Stimulated activated CD8-positive, alpha-beta memory T cell treated with anti-CD3 and anti-CD28 coated beads, Interleukin-7, amount 100 ng/mL, for 24 hours (primary cell): ENCODE measurements at regions not wholly inside any gene's neighbourhood (a gene's known extent, or its start where the extent isn't known, plus 50 kb on each side); places are given as distances from the start of the nearest gene placed in this dataset.
"Not testable (repeated sequence)": the region's sequence is repeated elsewhere in the genome, so short reads cannot be mapped to it uniquely, and the experiment has no call there.

Source experiments
- DNase-seq: peaks from one replicate; pipeline ENCODE4 v3.0.0-alpha.2; 2020; ENCODE audit warnings: low read depth

DNA sequence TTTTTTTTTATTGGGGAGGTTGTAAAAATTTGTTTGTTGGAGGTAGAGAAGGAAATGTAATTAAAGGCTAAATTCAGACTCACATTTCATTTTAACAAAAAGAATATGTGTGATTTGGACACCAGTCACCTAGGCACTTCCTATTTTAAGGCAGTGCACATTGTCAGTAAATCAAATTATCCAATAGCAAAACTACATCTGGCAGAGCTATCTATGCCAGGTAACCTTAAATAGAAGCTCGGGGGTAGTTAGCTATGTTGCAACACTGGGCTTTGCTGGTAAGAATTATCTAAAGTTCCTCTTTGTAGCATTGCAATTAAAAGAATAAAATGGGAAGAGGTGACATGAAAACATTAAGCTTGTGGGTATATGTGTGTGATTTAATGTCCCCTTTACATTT lies 1064.4 kb upstream of the ZEB2 start:
- no peak for DNase-seq

DNA sequence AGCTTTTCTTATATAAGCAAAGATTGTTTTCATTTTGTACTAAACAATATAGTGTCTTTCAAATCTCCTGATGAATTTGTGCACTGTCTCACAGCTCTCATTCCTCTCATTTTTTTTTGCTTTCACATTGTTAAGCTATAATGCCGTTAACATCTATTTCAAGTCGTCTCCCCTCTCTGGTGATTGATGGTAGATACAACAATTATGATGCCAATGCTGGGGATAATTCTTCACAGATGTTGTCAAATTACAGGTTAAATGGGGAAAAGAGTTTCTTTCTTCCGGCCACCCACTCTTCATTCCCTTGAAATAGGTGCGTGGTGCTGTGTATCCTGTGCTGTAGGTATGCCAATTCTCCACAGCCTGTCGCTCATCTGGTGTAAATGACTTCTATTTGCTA lies 1053.7 kb upstream of the ZEB2 start:
- DNase-seq = no peak

DNA sequence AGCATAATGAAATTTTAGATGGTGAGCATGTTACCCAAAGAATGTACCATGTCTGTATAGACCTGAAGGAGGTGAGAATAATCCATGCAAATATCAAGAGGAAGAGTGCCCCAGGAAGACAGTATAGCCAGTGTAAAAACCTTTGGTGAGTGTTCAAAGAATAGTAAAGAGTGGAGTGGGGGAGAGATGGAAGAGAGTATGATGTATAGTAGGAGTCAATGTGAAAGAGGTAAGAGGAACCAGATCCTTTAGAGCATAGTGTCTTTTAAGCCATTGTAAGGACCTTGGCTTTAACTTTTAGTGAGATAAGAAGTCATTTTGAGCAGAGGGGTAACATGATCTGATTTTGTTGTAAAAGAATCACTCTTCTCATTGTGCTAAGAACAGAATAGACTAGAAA lies 1052.3 kb upstream of the ZEB2 start:
- DNase-seq = no peak

DNA sequence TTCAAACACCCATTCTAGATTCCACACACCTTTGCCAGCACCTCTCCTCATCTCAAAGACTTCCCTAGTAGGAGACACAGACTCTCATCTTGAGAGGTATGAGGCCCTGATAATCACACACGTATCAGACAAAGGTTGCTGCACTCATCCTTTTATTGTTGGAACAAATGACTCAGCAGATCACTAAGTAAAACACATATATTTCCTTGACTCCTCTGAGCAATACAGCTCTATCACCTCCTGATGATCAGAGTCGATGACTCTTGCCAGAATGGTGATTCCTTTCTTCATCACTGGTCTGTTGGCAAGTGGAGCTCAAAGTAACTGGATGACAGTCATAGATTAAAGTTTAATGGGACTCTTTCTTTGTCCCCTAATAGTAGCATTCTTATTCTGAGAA lies 1049.2 kb upstream of the ZEB2 start:
- DNase-seq = no peak

DNA sequence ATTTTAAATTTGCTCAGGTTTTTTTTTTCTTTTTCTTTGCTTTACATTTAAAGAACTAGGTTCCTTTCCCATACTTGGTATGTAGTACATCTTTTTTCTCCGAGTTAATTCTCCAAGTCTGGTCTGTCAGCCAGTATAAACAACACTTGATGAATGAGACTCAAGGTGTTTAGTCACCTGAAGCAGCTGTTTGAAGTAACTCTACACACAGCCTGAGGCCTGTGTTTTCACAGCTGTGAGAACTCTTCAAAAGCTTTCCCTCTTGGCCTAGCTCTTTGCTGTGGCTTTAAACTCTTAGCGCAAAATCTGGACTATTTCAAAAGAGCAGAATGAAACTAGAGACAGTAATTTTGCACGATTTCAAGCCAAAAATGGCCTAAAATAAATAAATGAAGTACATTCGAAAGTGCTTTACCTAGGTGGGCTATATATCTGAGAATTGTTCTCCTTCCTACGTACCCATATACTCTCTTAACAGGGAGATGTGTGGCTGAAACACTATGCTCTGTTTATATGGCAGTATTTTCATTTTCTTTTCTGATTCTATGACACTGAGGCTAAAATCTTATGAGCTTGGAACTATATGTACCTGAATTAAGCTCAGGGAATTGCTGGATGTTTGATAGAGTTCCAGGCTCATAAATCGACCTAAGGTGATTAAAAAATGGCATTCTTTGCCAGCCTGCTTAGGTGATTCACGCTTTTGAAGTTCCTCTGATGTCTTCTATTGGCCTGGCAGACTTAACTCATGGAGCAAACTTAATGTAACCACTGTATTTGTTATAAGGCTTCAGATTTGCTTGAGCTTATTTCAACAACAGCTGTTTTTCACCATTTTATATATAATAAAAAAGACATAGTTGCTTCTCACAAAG lies 1044.1 kb upstream of the ZEB2 start:
- DNase-seq = no peak

DNA sequence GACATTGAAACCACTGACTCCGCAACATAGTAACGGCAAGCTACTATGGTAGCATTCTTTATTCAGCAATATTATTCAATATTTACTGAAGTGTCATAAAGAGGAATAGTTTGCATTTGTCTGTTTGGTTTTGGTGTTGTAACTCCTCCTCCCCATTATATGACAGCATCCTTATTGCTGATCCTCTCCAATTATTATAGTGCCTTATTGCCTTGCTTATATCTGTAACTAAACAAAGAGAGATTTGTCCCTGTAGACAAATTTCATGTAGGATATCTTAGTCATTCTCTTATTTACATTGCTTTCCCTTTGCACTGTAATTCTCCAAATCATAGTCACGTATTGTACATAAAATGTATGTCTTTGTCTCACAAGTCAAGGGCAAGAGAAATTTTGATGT lies 1041.2 kb upstream of the ZEB2 start:
- DNase-seq = no peak

DNA sequence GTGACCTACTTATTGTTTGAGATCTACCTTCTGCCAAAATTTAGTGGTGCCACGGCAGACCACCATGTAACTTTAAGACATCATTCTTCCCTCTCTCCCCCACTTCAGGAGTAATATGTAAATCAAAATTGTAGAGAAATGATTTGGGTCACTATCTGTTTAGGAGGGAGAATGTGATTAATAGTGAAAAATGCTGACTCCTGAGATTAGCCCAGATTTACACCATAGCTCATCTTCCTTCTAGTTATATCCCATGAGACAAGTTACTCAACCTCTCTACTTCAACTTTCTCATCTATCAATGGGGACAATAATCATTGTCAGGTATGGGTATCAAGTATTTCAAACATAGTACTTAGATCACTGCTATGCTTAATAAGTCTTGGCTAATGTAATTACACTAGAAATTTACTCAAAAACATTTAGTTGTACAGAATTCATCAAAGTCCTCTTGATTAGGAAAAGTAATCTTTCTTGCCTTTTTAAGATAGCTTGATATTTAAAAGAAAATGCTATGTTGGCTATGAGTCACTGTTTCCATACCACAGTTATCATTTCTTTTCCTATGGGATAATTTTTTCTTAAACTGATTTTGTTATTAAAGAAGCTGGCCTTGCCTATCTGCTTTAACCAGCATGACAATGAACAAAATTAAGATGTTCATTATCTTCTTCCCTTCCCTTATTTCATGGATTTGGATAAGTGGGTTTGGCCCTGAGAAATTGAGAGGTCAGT lies 1038.9 kb upstream of the ZEB2 start:
- no peak for DNase-seq

DNA sequence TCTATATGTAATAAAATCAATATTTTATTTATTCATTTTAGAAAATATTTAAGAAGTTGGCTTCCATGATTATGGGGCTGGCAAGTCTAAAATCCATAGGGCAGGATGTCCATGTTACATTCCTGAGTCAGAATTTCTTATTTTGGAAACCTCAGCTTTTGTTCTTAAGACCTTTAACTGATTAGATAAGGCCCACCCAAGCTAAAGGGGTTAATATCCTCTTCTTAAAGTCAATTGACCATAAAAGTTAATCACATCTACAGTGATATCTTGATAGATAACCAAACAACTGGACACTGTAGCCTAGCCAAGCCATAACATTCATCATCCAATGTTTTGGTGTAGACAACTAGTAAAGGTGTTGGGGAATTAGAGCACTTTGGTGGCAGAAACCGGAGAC lies 1035.4 kb upstream of the ZEB2 start:
- DNase-seq = no peak

DNA sequence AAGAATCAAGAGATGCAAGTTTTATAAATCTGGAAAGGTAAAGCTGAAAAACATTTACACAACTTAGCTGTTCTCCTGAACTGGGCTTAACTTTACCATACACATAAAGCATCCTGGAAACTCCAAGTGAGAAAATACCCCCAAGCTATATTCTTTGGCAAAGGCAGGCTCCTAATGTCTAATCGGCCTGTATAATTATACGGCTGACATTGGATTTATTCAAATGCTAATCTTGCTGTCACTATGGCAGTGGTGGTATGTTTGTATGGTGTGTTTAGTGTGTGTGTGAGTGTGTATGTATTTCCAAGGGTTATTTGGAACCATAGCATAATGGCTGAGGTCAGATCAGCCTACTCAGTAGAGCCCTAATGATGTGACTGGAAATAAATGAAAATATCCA lies 1031.8 kb upstream of the ZEB2 start:
- no peak for DNase-seq

DNA sequence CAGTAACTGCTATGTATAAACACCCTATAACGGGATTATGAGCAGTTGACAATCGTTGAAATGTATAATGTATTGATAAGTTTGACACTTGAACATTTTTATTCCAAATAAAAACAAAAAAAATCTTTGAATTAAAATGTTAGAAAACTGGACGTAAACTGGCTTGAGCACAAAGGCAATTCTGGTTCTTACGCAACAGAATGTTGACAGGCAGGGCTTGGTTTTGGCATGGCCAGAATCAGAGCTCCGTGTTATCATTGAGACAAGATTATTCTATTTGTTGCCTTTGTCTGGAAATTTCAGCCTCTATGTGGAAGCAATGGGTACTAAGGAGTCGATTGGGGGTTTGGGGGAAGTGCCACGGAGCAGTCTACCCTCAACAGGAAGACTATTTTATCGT lies 1028.6 kb upstream of the ZEB2 start:
- no peak for DNase-seq

DNA sequence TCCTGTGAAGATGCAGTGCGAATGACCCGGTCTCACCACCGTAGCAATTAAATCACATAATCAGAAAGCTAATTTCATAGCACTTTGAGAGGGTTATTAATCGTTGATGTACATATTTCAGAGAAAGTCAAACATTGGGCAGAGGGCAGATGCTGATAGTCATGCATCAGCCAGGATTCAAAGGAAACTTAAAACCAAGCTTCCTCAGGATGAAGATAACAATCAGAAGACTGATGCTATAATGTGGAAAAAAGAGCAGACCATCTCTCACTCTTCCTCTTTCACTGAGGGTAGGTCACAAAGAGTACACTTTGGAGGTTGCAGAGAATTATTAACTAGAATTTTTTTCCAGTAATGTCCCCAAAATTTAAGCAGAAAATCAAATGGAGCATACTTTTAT lies 1027.7 kb upstream of the ZEB2 start:
- no peak for DNase-seq

DNA sequence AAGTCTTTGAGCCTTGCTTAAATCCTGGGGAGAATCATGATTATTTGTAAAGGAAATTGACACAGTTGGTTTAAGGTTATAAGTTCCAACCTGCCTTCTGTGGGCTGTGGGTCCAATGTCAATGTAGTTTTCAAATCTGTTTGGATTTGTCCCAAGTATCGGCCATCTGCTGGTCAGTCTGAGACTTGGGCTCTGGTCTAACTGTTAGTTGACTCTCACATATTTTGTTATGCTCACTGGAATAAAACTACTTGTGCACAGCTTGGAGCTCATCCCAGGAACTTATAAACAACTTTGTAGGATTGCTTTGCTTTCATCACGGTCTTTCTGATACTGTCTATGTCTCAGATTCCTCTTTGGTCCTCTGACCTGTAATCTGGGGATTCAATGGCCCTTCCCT lies 1026.2 kb upstream of the ZEB2 start:
- no peak for DNase-seq

DNA sequence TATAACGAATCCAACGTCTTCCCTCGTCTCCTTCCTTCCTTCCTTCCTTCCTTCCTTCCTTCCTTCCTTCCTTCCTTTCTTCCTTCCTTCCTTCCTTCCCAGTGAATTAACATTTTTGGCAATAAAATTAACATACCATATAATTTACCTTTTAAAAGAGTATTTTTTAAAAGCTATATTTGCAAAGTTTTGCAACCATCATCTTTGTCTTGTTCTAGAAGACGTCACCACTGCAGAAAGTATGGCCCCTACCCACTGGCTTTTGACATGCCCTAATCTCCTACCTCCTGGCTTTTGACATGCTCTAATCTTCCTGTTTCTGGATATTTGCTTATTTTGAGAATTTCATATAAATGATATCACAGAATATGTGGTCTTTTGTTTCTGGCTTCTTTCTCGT lies 1023.9 kb upstream of the ZEB2 start:
- no peak for DNase-seq

DNA sequence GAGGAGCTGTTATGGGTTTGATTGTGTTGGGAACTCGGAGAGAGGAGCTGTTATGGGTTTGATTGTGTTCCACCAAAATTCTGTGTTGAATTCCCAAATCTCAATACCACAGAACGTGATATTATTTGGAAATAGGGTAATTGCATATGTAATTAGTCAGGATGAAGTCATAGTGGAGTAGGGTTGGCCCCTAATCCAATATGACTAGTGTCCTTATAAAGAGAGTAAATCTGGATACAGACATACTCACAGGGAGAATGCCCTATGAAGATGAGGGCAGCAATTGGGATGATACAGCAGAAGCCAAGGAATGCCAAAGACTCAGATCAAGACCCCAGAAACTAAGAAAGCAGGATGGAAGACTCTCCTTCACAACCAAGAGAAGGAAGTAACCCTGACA lies 1023.2 kb upstream of the ZEB2 start:
- DNase-seq = no peak

DNA sequence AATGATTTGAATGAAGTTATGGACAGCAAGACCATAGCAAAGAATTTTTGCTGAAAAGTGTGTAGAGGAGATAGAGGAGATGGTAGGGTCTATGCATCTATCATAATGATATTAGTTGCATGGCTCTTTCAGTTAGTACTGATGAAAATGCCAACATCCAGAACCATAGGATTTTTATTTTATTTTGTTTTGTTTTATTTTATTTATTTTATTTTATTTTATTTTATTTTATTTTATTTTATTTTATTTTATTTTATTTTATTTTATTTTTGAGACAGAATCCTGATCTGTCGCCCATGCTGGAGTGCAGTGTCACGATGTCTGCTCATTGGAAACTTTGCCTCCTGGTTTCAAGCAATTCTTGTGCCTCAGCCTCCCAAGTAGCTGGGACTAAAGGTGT lies 1021.1 kb upstream of the ZEB2 start:
- DNase-seq = no peak

DNA sequence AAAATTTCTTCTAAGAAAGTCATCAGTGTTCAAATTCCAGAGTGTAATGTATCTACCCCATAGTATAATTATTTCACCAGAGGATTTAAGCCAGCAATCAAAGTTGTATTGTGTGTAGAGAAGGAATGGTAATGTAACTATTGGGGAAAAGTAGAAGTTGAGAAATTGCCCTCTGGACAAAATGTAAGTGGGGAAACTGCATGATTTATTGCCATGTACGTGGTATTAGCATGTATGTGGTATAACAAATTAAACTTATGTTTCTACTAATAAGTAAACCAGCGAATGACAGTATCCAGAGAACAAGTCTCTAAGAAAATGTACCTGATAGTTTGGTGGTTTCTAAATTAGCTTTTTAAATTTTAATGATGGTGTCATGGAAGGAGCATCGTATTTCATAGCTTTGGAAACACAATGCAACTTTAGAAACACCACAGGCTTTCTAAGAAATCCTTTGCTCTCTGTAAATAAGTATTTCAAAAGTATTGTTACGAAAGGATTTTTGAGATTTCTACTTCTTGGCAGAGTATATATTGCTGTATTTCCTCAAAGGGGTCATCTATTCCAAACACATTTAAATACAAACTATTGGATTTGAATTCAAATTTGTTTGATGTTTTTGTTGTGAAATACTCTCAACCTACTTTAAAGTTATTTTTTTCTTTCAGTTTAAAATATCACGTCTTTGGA lies 1018.9 kb upstream of the ZEB2 start:
- no peak for DNase-seq

DNA sequence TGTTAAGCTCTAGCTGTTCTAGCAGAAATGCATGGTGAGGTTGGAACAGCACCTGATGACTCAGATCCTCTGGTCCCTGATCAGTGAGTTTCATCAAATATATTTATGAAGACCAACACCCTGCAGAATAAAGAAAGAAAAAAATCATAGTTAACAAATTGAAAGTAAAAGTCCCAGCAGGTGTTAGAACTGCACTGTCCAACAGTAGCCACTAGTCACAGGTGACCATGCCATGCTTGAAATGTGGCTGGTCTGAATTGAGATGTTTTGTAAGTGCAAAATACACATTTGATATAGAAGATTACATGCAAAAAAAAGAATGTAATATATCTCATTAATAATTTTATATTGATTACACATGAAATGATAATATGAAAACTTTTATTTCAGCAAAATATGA lies 1010.7 kb upstream of the ZEB2 start:
- no peak for DNase-seq

DNA sequence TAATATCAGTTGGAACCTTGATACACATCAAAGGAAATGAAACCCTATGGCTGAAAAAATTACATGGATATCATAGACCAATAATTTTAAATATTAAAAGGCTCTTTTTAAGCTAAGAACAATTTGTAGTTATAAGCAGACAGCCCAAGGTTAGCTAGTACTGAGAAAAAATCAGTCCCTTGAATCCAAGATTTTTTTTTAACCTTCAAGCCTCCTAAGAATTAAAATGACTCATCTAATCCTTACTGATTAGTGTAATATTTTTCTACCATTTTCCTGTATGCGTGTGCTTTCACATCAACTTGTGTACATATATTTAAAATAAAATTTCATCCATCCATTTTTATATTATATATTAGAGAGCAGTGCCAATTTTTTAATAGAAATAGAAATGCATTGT lies 1004.9 kb upstream of the ZEB2 start:
- DNase-seq = no peak

DNA sequence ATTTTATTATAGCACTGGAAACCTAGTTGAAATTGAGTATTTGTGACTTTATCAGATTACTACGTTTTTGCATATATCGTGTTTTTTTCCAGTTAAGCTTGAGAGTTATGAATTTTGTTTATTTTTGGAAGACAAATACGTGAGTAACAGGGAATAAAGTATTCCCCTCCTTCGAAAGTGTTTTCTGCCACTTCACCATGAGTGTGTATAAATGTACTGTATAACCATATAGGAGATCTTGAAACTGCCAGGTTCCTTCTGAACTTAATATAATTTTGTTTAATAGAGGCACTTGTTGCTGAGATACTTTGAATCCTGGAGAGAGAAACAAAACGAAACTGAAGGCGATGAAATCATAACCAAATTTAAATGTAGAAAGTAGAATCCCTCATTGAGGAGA lies 1004.4 kb upstream of the ZEB2 start:
- no peak for DNase-seq

DNA sequence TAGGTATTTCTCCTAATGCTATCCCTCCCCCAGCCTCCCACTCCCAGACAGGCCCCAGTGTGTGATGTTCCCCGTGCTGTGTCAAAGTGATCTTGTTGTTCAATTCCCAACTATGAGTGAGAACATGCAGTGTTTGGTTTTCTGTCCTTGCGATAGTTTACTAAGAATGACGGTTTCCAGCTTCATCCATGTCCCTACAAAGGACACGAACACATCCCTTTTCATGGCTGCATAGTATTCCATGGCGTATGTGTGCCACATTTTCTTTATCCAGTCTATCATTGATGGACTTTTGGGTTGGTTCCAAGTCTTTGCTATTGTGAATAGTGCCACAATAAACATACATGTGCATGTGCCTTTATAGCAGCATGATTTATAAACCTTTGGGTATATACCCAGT lies 999.3 kb upstream of the ZEB2 start:
- not testable (repeated sequence) for DNase-seq

DNA sequence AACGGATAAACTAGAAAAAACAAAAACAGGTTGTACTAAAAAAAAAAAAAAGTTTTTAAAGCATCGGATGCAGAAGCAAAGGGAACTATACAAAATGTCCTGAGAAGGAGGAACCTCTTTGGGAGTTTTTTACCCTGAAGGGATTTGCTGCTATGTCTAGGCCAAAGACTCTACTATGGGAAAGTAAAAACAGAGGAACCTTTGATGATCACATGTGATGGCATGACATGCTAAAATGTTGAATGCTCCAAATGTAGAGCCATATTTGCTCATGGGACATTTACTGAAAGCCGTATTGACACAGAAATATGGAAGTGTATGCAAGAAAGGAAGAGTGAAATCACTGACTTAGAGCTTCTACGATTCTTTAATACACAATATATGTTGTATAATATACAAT lies 992.0 kb upstream of the ZEB2 start:
- DNase-seq = no peak

DNA sequence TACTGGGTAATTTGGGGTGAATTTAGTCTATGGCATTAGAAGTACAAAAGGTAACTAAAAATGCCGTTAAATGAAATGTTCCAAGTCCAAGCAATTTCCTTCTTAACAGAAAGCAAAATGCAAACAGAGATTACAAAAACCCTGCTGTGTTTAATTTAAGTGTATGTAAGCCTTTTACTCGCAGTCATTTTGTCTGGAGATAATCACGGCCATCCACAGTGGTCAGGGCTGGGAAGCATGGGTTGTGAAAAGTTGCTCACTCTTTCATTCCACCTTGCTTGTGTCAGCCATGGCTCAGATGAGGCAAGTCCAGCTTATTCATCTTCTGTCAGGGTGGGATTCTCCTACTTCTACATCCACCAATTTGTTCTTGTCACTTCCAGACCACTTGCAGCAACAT lies 983.6 kb upstream of the ZEB2 start:
- DNase-seq = no peak

DNA sequence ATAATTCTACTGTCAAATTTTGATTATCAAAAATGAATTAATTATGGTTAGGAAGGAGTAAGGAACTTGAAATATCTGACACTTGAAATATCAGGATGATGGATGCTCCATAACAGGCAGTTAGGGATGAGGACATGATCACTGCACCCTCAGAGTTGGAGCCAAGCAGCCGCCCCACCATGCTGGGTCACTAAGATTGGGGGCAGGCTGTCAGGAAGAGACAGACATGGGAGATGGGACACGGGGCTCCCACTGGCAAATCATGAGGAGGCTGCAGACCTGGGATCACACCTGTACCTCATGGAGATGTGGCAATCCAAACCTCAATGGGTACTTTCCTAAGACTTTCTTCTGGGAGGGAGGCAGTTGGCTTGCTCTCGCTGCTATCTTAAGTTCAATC lies 982.0 kb upstream of the ZEB2 start:
- no peak for DNase-seq
